Thyroid gland (tissue), 4 donors: ENCODE measurements at regions not wholly inside any gene's neighbourhood (a gene's known extent, or its start where the extent isn't known, plus 50 kb on each side); places are given as distances from the start of the nearest gene placed in this dataset.

Experiments
- DNase-seq, 2 donors: peaks; one replicate each; pipeline ENCODE4 v3.0.0-alpha.2; 2019
- H3K27ac ChIP-seq, 3 donors: fragments of 200-600 bp; sonication (generic); 1 replicate in 2 of 3; 2 replicates in 1 of 3; pipeline ENCODE4 v1.5.1; 2016 to 2019; ENCODE audit warnings: mild to moderate bottlenecking in 1 of 3, moderate library complexity in 1 of 3
- H3K27me3 ChIP-seq: fragments of 200-600 bp; sonication (generic); one replicate; pipeline ENCODE4 v1.5.1; 2019
- H3K36me3 ChIP-seq, 2 donors: fragments of 200-600 bp; sonication (generic); one replicate each; pipeline ENCODE4 v1.5.1; 2016 to 2019
- H3K4me1 ChIP-seq, 2 donors: fragments of 200-600 bp; sonication (generic); one replicate each; pipeline ENCODE4 v1.5.1; 2017 to 2019
- H3K4me3 ChIP-seq, 3 donors: fragments of 200-600 bp; sonication (generic); replicated peaks in 1 of 3; 1 replicate in 2 of 3; 2 replicates in 1 of 3; pipeline ENCODE4 v1.5.1; 2016; ENCODE audit warnings: mild to moderate bottlenecking in 1 of 3
- H3K9me3 ChIP-seq: fragments of 200-600 bp; sonication (generic); one replicate; pipeline ENCODE4 v1.5.1; 2017
- POLR2A ChIP-seq, 2 donors: fragments of 450-650 bp; IDR thresholded peaks; one replicate each; pipeline ENCODE4 v1.6.1; 2017; ENCODE audit warnings: antibody characterized with exemption in 2 of 2, mild to moderate bottlenecking in 2 of 2, moderate library complexity in 1 of 2
- WGBS, 2 donors: methylation state at CpG; one replicate each; pipeline ENCODE4 v1.1.5; 2017; 5-methylcytosine and 5-hydroxymethylcytosine counted together
- intact Hi-C: fragments of 100-400 bp; cut with DNase I; formaldehyde crosslinking; loops from one replicate; pipeline ENCODE4 v1.15.1; 2023
- TF ChIP-seq, protein P1 (sequence below), 6 experiments: fragments of 200-600 bp in 3 of 6; fragments of 450-650 bp in 3 of 6; sonication (generic) in 3 of 6; IDR thresholded peaks; one replicate each; pipeline ENCODE4 v1.5.1; 2016 to 2019; ENCODE audit warnings: antibody characterized with exemption in 6 of 6, mild to moderate bottlenecking in 2 of 6, inconsistent platforms in 1 of 6, moderate library complexity in 1 of 6

- Histone ChIP-seq H3K36me3 (no peaks in the 10 kb centered on the region), H3K9me3 (no peaks in the 10 kb centered on the region)
- DNase-seq, result no peak
Observed at GRCh38 chr9:129352146-129352865, 174.2 kb upstream of the IER5L start.

DNA sequence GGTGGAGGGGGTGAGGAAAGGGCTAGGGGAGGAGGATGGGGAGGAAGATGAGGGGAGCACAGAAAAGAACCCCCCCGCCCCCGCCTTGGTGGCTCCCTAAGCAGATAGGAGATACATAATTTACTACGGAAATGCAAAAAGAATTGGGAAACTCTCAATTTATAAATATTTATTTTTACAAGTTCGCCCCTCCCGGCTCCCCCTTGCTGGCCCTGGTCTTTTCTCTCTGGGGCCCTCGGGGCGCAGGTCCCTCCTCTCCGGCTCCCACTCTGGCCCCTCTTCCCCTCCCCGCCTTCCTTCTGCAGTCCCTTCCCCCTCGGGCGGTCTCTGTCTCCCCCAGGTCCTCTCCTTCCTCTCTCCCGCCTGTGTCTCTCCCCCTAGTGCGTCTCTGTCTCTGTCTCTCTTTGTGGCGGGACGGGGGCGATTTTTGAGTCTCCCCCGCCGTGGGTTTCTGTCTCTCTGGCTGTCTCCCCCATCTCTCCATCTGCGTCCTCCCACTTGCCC, 173.6 kb upstream of the IER5L start:
- Histone ChIP-seq H3K36me3 (no peaks in the 10 kb centered on the region), H3K27ac (peak overlapping the region in 2 of 3 donors; percentile 15 to 42), H3K9me3 (no peaks in the 10 kb centered on the region), H3K4me3 (peak overlapping the region in 1 of 3 donors; percentile 37), H3K27me3 (peaks cover 7% of the 10 kb centered on the region), H3K4me1 (peaks cover 12 to 28% of the 10 kb centered on the region in 2 donors)
- DNase-seq, result no peak
- WGBS, 2 donors, result 4 to 5% methylated on average over 19 of the region's 19 CpGs
- intact Hi-C loops, result no loop called here
- TF ChIP-seq POLR2A (IDR thresholded peaks at IDR 0.05), result no peak
- TF ChIP-seq, protein P1, sequence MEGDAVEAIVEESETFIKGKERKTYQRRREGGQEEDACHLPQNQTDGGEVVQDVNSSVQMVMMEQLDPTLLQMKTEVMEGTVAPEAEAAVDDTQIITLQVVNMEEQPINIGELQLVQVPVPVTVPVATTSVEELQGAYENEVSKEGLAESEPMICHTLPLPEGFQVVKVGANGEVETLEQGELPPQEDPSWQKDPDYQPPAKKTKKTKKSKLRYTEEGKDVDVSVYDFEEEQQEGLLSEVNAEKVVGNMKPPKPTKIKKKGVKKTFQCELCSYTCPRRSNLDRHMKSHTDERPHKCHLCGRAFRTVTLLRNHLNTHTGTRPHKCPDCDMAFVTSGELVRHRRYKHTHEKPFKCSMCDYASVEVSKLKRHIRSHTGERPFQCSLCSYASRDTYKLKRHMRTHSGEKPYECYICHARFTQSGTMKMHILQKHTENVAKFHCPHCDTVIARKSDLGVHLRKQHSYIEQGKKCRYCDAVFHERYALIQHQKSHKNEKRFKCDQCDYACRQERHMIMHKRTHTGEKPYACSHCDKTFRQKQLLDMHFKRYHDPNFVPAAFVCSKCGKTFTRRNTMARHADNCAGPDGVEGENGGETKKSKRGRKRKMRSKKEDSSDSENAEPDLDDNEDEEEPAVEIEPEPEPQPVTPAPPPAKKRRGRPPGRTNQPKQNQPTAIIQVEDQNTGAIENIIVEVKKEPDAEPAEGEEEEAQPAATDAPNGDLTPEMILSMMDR (IDR thresholded peaks at IDR 0.05), result no peak

More at GRCh38 chr9:129352146-129352865, 174.2 kb upstream of the IER5L start:
- H3K27ac ChIP-seq, result peak overlapping the region in 2 of 3 donors; percentile 15 to 42
- WGBS, 2 donors, result 23 to 31% methylated on average over 12 to 19 of the region's 49 CpGs
- intact Hi-C loops, result no loop called here
- H3K4me1 ChIP-seq, result peaks cover 12 to 28% of the 10 kb centered on the region in 2 donors
- H3K27me3 ChIP-seq, result peaks cover 7% of the 10 kb centered on the region
- H3K4me3 ChIP-seq, result peak overlapping the region in 1 of 3 donors; percentile 37
- TF ChIP-seq, protein P1 (IDR thresholded peaks at IDR 0.05), result no peak
- TF ChIP-seq POLR2A (IDR thresholded peaks at IDR 0.05), result no peak

GRCh38 chr9:129351058-129351641, 173.1 kb upstream of the IER5L start:
- no peak for TF ChIP-seq POLR2A (IDR thresholded peaks at IDR 0.05)
- TF ChIP-seq, protein P1 (IDR thresholded peaks at IDR 0.05), result no peak
- peak overlapping the region in 1 of 3 donors; percentile 15 for H3K27ac ChIP-seq
- no peak overlapping the region for H3K4me3 ChIP-seq
- no peaks in the 10 kb centered on the region for H3K36me3 ChIP-seq
- WGBS, 2 donors, result 29 to 43% methylated on average over 2 to 12 of the region's 14 CpGs
- intact Hi-C loops, result no loop called here
- peaks cover 7% of the 10 kb centered on the region for H3K27me3 ChIP-seq
- H3K4me1 ChIP-seq, result peaks cover 12 to 28% of the 10 kb centered on the region in 2 donors
- no peak for DNase-seq
- H3K9me3 ChIP-seq, result no peaks in the 10 kb centered on the region

DNA sequence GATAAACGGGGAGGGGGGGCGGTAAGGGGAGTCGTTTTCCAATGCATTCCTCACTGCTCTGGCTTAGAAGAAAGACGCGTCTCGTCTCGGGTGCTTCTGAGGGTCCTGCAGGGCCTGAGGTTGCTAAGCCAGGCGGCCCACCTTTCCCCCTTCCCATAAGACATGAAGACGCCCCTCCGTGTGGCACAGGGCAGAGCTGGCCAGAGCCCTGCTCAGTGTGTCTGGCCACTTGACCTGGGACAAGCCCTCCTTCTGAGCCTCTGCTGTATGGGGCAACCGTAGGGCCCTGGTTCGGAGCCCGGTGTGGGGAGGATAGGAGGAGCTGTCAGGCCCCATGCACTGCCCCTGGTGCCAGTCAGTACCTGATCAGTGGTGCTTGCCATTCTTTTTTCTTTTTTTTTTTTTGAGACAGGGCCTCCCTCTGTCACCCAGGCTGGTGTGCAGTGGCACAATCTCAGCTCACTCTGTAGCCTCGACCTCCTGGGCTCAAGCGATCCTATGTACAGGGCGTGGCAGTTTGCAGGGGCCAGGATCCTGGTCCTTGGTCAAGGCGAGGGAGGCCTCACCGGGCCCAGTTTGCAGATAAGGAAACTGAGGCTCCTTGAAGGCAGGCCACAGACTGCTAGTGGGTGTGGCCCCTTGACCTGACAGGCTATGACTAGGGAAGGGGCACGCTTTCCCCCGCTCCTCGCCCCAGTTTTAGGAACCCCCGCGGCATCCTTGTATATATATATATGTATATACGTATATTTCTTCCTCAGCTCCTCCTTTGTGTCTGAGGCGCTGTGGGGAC, 172.3 kb upstream of the IER5L start:
- TF ChIP-seq POLR2A (IDR thresholded peaks at IDR 0.05), result no peak
- TF ChIP-seq, protein P1 (IDR thresholded peaks at IDR 0.05), result no peak
- intact Hi-C loops, result no loop called here
- Histone ChIP-seq H3K4me3 (no peak overlapping the region), H3K27ac (no peak overlapping the region), H3K27me3 (peaks cover 7% of the 10 kb centered on the region), H3K4me1 (peaks cover 12 to 28% of the 10 kb centered on the region in 2 donors), H3K36me3 (no peaks in the 10 kb centered on the region), H3K9me3 (no peaks in the 10 kb centered on the region)
- 85 to 88% methylated on average over 24 to 25 of the region's 25 CpGs for WGBS, 2 donors
- no peak for DNase-seq
